SH-SY5Y (cell line): ENCODE measurements at regions not wholly inside any gene's neighbourhood (a gene's known extent, or its start where the extent isn't known, plus 50 kb on each side); places are given as distances from the start of the nearest gene placed in this dataset.

Source experiments
- GATA2 ChIP-seq: IDR thresholded peaks from 2 replicates; pipeline ENCODE4 v1.6.1; 2011; ENCODE audit warnings: mild to moderate bottlenecking, low read depth, low read length
- GATA3 ChIP-seq: IDR thresholded peaks from 2 replicates; pipeline ENCODE4 v1.6.1; 2011; ENCODE audit warnings: low read depth, mild to moderate bottlenecking, low read length, moderate library complexity

GRCh38 chr4:125125276-125125675 is 189.5 kb upstream of the FAT4 start:
- TF ChIP-seq GATA3: no peak
- TF ChIP-seq GATA2: no peak
